ENCODE measurements at regions not wholly inside any gene's neighbourhood (a gene's known extent, or its start where the extent isn't known, plus 50 kb on each side); places are given as distances from the start of the nearest gene placed in this dataset.

DNA sequence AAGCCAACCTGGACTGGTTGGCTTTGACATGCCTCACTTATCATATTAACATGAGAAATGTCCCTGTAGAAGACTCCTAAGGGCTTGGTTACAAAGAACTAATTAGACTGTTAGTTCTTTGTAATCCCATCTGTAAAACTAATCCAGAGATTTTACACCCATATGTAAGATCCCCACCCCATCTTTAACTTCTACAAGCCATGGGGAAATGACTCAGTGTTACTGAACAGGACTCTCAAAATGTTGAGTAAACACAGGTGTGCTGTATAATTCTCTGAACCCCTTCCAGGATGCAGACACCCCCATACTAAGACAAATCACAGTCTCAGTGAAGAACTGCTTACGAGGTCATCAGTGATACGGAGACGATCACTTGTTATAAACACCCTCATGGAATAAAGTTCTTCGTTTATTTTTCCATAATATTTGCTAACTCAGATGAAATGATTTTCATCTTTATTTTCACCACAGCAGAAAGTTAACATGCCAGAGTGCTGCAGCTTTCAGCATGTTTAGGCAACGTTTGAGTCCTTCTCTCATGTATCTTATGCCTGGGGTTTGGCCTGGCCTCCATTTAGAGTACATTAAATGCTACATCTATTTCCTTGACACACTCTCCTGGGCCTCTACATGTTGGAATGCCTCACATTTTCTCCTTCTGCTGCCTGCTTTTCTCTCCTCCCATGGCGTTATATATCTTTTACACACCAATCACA is 55.3 kb upstream of the LEKR1 start:
- TF ChIP-seq, protein P1, sequence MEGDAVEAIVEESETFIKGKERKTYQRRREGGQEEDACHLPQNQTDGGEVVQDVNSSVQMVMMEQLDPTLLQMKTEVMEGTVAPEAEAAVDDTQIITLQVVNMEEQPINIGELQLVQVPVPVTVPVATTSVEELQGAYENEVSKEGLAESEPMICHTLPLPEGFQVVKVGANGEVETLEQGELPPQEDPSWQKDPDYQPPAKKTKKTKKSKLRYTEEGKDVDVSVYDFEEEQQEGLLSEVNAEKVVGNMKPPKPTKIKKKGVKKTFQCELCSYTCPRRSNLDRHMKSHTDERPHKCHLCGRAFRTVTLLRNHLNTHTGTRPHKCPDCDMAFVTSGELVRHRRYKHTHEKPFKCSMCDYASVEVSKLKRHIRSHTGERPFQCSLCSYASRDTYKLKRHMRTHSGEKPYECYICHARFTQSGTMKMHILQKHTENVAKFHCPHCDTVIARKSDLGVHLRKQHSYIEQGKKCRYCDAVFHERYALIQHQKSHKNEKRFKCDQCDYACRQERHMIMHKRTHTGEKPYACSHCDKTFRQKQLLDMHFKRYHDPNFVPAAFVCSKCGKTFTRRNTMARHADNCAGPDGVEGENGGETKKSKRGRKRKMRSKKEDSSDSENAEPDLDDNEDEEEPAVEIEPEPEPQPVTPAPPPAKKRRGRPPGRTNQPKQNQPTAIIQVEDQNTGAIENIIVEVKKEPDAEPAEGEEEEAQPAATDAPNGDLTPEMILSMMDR (IDR thresholded peaks at IDR 0.05; ENCODE audit: insufficient read depth, low read length, poor library complexity, severe bottlenecking): no peak
- no peak for TF ChIP-seq EZH2phosphoT487 (conservative IDR thresholded peaks at IDR 0.05; ENCODE audit: low read length)

All from SU-DHL-6 (cell line).